ENCODE measurements at regions not wholly inside any gene's neighbourhood (a gene's known extent, or its start where the extent isn't known, plus 50 kb on each side); places are given as distances from the start of the nearest gene placed in this dataset.

DNA sequence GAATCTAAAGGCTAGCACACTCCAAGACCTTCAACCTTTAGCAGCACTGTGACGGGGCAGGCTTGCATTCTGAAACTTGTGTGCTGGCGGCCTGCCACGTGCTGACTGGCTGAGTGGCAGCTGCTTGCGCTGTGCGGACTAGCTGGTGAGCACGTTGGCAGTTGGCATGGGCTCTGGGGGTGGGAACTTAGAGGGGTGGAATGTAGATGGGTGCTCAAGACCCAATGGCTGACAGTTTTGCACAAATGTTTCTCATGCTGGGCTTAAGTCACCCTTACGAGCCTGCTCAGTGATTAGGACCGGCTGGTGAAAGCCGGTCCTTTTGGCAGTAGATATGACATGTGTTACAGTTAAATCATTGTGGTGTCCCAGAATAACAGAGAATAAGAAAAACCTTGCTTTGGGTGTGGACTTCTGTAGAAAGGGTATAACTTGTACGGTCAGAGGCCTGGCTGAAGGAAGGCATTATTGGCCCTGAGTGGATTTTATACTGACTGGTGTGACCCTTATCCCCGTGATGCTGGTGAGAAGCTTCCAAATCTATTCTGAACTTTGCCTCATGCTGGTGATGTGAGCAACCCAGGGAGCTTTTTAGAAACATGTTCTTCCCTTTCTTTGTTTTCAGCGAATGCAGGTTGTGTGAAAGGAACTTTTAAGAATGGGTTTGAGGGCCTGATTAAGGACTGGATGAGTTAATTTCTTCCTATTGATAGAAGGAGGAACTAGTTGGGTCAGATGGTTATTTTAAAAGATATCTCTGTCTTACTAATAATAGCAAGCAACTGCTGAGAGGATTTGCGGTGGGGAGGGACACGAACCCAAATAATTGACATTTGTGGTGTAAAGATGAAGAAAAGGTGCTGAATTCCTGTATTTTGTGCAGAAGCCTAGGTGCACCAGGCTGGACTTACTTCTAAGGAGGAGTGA lies 107.4 kb upstream of the SLC4A4 start:
- in situ Hi-C loops (cut with MboI; ENCODE audit: low sequenced_read_pairs, unreplicated experiment): no loop called here
- DNase-seq (ENCODE audit: low spot score): no peak
- TF ChIP-seq, protein P1, sequence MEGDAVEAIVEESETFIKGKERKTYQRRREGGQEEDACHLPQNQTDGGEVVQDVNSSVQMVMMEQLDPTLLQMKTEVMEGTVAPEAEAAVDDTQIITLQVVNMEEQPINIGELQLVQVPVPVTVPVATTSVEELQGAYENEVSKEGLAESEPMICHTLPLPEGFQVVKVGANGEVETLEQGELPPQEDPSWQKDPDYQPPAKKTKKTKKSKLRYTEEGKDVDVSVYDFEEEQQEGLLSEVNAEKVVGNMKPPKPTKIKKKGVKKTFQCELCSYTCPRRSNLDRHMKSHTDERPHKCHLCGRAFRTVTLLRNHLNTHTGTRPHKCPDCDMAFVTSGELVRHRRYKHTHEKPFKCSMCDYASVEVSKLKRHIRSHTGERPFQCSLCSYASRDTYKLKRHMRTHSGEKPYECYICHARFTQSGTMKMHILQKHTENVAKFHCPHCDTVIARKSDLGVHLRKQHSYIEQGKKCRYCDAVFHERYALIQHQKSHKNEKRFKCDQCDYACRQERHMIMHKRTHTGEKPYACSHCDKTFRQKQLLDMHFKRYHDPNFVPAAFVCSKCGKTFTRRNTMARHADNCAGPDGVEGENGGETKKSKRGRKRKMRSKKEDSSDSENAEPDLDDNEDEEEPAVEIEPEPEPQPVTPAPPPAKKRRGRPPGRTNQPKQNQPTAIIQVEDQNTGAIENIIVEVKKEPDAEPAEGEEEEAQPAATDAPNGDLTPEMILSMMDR (IDR thresholded peaks at IDR 0.05; ENCODE audit: borderline replicate concordance, control extremely low read depth, extremely low read depth, insufficient read depth, missing control alignments): no peak

- no peak for DNase-seq (ENCODE audit: low spot score)
- in situ Hi-C loops (cut with MboI; ENCODE audit: low sequenced_read_pairs, unreplicated experiment): no loop called here
- TF ChIP-seq, protein P1 (IDR thresholded peaks at IDR 0.05; ENCODE audit: borderline replicate concordance, control extremely low read depth, extremely low read depth, insufficient read depth, missing control alignments): no peak
Observed at GRCh38 chr4:71232056-71232430, 106.8 kb upstream of the SLC4A4 start.

GRCh38 chr4:71232846-71233245 lies 106.0 kb upstream of the SLC4A4 start:
- in situ Hi-C loops (cut with MboI; ENCODE audit: low sequenced_read_pairs, unreplicated experiment): no loop called here
- TF ChIP-seq, protein P1 (IDR thresholded peaks at IDR 0.05; ENCODE audit: borderline replicate concordance, control extremely low read depth, extremely low read depth, insufficient read depth, missing control alignments): no peak
- no peak for DNase-seq (ENCODE audit: low spot score)

DNA sequence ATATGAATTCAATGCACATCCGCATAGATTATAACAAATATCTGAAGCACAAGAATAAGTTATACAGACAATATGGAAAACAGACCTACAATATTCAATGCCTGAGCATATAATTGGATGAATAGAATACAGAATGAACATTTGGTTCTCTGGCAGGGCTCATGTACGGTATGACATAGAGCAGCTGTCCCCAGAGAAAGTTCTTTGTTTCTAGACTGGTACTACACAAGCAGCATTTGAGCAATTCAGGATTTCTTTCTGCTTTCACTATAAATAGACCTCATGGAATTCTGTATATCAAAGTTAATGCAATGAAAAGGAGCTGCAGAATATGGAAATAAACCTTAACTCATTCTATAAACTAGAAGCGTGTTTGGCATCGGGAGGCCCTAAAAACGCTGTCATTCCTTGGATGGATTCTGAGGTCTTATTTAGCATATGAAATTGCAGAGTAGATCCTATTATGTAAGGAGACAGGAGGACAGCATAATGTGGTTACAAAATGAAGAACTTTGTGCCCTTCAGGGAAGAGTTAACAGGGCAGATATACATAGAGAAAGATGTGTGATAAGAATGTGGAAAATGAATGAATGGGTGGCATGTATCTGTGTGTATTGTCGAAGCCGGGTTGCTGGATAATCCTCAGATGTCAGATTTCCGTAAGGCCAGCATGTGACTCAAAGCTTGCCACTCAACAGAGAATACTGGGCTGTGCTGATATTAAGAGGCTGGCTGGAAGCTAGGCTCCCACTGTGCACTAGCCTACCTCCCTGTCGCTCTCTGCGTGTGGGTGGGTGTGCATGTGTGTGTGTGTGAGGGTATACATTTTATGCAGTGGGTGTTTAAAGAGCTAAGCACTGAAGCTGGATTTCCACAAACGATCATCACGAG lies 103.3 kb upstream of the SLC4A4 start:
- TF ChIP-seq, protein P1 (IDR thresholded peaks at IDR 0.05; ENCODE audit: borderline replicate concordance, control extremely low read depth, extremely low read depth, insufficient read depth, missing control alignments): no peak
- no peak for DNase-seq (ENCODE audit: low spot score)
- in situ Hi-C loops (cut with MboI; ENCODE audit: low sequenced_read_pairs, unreplicated experiment): no loop called here

GRCh38 chr4:71236226-71236625 lies 102.6 kb upstream of the SLC4A4 start:
- DNase-seq (ENCODE audit: low spot score): no peak
- TF ChIP-seq, protein P1 (IDR thresholded peaks at IDR 0.05; ENCODE audit: borderline replicate concordance, control extremely low read depth, extremely low read depth, insufficient read depth, missing control alignments): no peak
- in situ Hi-C loops (cut with MboI; ENCODE audit: low sequenced_read_pairs, unreplicated experiment): no loop called here

DNA sequence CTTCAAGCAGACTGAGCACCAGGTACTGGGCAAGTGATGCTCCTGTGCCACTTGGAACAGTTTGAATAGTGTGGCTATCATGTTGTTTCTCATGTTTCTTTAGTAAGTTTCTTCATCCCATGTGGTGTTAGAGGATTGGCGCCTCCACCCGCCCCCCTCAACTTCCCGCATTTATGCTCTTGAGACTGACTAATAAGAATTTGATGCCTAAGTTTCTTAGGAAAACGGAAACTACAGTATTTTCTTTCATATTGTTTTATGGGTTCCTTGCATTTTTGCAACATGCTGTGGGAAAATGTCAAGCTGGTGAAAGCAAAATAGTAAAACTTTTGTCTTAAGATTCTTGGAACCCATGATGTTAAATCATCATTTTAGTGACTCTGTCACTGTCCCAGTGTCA lies 101.2 kb upstream of the SLC4A4 start:
- in situ Hi-C loops (cut with MboI; ENCODE audit: low sequenced_read_pairs, unreplicated experiment): no loop called here
- DNase-seq (ENCODE audit: low spot score): no peak
- TF ChIP-seq, protein P1 (IDR thresholded peaks at IDR 0.05; ENCODE audit: borderline replicate concordance, control extremely low read depth, extremely low read depth, insufficient read depth, missing control alignments): no peak
